ENCODE measurements at regions not wholly inside any gene's neighbourhood (a gene's known extent, or its start where the extent isn't known, plus 50 kb on each side); places are given as distances from the start of the nearest gene placed in this dataset.

DNA sequence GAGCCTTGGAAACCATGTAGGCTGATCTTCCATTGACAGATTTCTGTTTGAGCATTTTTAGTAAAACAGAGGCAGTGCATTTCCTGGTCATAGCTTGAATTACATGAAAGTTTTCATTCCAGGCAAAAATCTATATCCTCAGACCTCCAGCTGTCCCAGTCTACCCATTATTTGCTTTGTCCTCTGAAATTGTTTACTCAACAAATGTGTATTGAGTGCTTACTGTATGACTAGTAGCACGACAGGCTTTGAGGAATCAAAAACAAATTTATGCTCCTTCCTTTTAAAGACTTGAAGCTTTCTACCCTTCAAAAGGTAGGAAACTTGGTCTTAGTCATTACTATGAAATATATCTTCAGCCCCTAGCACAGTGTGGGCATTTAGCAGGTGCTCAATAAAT is 307.9 kb upstream of the IGFBP7 start:
- TF ChIP-seq, protein P1, sequence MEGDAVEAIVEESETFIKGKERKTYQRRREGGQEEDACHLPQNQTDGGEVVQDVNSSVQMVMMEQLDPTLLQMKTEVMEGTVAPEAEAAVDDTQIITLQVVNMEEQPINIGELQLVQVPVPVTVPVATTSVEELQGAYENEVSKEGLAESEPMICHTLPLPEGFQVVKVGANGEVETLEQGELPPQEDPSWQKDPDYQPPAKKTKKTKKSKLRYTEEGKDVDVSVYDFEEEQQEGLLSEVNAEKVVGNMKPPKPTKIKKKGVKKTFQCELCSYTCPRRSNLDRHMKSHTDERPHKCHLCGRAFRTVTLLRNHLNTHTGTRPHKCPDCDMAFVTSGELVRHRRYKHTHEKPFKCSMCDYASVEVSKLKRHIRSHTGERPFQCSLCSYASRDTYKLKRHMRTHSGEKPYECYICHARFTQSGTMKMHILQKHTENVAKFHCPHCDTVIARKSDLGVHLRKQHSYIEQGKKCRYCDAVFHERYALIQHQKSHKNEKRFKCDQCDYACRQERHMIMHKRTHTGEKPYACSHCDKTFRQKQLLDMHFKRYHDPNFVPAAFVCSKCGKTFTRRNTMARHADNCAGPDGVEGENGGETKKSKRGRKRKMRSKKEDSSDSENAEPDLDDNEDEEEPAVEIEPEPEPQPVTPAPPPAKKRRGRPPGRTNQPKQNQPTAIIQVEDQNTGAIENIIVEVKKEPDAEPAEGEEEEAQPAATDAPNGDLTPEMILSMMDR (tag by site-specific recombination; IDR thresholded peaks at IDR 0.05) = no peak
- TF ChIP-seq ZNF707 (tag by site-specific recombination; IDR thresholded peaks at IDR 0.05) (no peak), ZNF792 (tag by site-specific recombination; IDR thresholded peaks at IDR 0.05) (no peak), WT1 (tag by site-specific recombination; IDR thresholded peaks at IDR 0.05) (no peak), YY1 (tag by site-specific recombination; IDR thresholded peaks at IDR 0.05) (no peak)
